ENCODE measurements at regions not wholly inside any gene's neighbourhood (a gene's known extent, or its start where the extent isn't known, plus 50 kb on each side); places are given as distances from the start of the nearest gene placed in this dataset.

GRCh38 chr2:46239175-46239846 lies 57.9 kb upstream of the EPAS1 start:
- peak; percentile 13 for DNase-seq

- peak; percentile 75 for DNase-seq
Measured at GRCh38 chr2:46239847-46240181, 57.4 kb upstream of the EPAS1 start.

- DNase-seq, result no peak
Measured at GRCh38 chr2:46241344-46241743, 55.9 kb upstream of the EPAS1 start.

GRCh38 chr2:46245869-46246268 lies 51.3 kb upstream of the EPAS1 start:
- DNase-seq, result no peak

- no peak for DNase-seq
Measured at GRCh38 chr2:46246790-46247189, 50.4 kb upstream of the EPAS1 start.

Measured in CD4-positive, alpha-beta T cell treated with Interleukin-17A for 4 hours (primary cell).